HepG2 (cell line): ENCODE measurements at regions not wholly inside any gene's neighbourhood (a gene's known extent, or its start where the extent isn't known, plus 50 kb on each side); places are given as distances from the start of the nearest gene placed in this dataset.

Experiments
- ATAC-seq: fragments of 200-7000 bp; cut with Tn5 transposase; 3 replicates; pipeline ENCODE4 v1.9.1; 2020; ENCODE audit warnings: mild to moderate bottlenecking, moderate library complexity
- BruUV-seq: library from RNA; stranded (reverse); fragments of 400-500 nt; replicated peaks from 2 replicates; lab custom pipeline; 2021; lab: Mats Ljungman, UMichigan
- CTCF ChIA-PET: fragments of 300-600 bp; formaldehyde crosslinking; extraction: SDS; loops from one replicate; lab custom pipeline; 2021; ENCODE audit warnings: low total read pairs, inconsistent platforms, low intra/inter-chr PET ratio; lab: Yijun Ruan, JAX
- POLR2A ChIA-PET: fragments of 350-600 bp; sonication (Branson Sonifier 250); formaldehyde crosslinking; loops from one replicate; lab custom pipeline; 2020; ENCODE audit warnings: antibody characterized with exemption, inconsistent platforms; lab: Yijun Ruan, JAX
- DNase-seq: peaks from one replicate; pipeline ENCODE4 v3.0.0-alpha.2; 2015; ENCODE audit warnings: low spot score
- FAIRE-seq: peaks from 3 replicates; lab custom pipeline; 2011; peaks lifted over from hg19 to GRCh38; lab: Jason Lieb, UNC
- H2AFZ ChIP-seq: one replicate; pipeline ENCODE4 v1.6.1; 2011; ENCODE audit warnings: low read length, inconsistent platforms
- H3K27ac ChIP-seq: fragments of 300-600 bp; 3 replicates; pipeline ENCODE4 v1.8.0; 2011; ENCODE audit warnings: mixed run types, mild to moderate bottlenecking, mixed read lengths, low read length, inconsistent platforms; ENCODE audit not compliant: insufficient read depth; ENCODE audit errors: extremely low read length
- H3K27me3 ChIP-seq, 2 experiments: fragments of 200-600 bp in 1 of 2; 2 replicates in 1 of 2; 3 replicates in 1 of 2; pipeline versions ENCODE4 v1.6.0 to v1.8.0; 2011; ENCODE audit warnings: low read length in 2 of 2, mild to moderate bottlenecking in 2 of 2, moderate library complexity in 2 of 2, inconsistent platforms in 1 of 2; ENCODE audit not compliant: insufficient read depth in 2 of 2, control insufficient read depth in 1 of 2
- H3K36me3 ChIP-seq, 2 experiments: fragments of 200-600 bp in 1 of 2; replicated peaks in 1 of 2; 2 replicates in 1 of 2; 3 replicates in 1 of 2; pipeline versions ENCODE4 v1.5.1 to v1.8.0; 2011; ENCODE audit warnings: low read length in 2 of 2, inconsistent platforms in 1 of 2; ENCODE audit not compliant: insufficient read depth in 2 of 2, control insufficient read depth in 1 of 2
- H3K4me1 ChIP-seq: 2 replicates; pipeline ENCODE4 v1.5.1; 2012; ENCODE audit warnings: low read length, inconsistent platforms; ENCODE audit not compliant: insufficient read depth
- H3K4me2 ChIP-seq: 2 replicates; pipeline ENCODE4 v1.6.0; 2011; ENCODE audit warnings: low read depth, low read length, inconsistent platforms
- H3K4me3 ChIP-seq, 3 experiments: fragments of 200-600 bp in 1 of 3; sonication (generic), shearing (Covaris generic) in 1 of 3; replicated peaks in 1 of 3; 2 replicates each; pipeline ENCODE4 v1.5.1; 2011 to 2016; ENCODE audit warnings: low read length in 3 of 3, inconsistent platforms in 2 of 3, low read depth in 2 of 3, mild to moderate bottlenecking in 2 of 3, control low read depth in 1 of 3, mixed read lengths in 1 of 3; ENCODE audit not compliant: insufficient read depth in 1 of 3
- H3K79me2 ChIP-seq: one replicate; pipeline ENCODE4 v1.6.1; 2011; ENCODE audit warnings: low read length, inconsistent platforms; ENCODE audit not compliant: insufficient read depth
- H3K9ac ChIP-seq: 2 replicates; pipeline ENCODE4 v1.6.0; 2011; ENCODE audit warnings: mild to moderate bottlenecking, low read depth, low read length, inconsistent platforms; ENCODE audit not compliant: insufficient read depth
- H3K9me3 ChIP-seq: 2 replicates; pipeline ENCODE4 v1.5.1; 2012; ENCODE audit warnings: mild to moderate bottlenecking, low read length
- H4K20me1 ChIP-seq: 2 replicates; pipeline ENCODE4 v1.6.0; 2011; ENCODE audit warnings: inconsistent platforms, mild to moderate bottlenecking, low read length, moderate library complexity; ENCODE audit not compliant: insufficient read depth
- RBFOX2 ChIP-seq: fragments of 200-400 bp; formaldehyde crosslinking; IDR thresholded peaks from 2 replicates; pipeline ENCODE4 v1.6.1; 2017; ENCODE audit warnings: low read depth, mild to moderate bottlenecking, low read length
- SRSF4 ChIP-seq: fragments of 200-400 bp; formaldehyde crosslinking; IDR thresholded peaks from one replicate; pipeline ENCODE4 v1.6.1; 2018; ENCODE audit warnings: mild to moderate bottlenecking, low read depth, low read length, moderate library complexity; ENCODE audit not compliant: poor library complexity, severe bottlenecking
- ZBTB26 ChIP-seq: IDR thresholded peaks from 2 replicates; pipeline ENCODE4 v1.6.1; 2016; ENCODE audit warnings: missing compliant biosample characterization, missing genetic modification reagents, borderline replicate concordance
- WGBS: methylation state at CpG from one replicate; pipeline ENCODE4 v1.1.6; 2017; ENCODE audit warnings: low lambda C conversion rate; 5-methylcytosine and 5-hydroxymethylcytosine counted together
- in situ Hi-C: cut with HindIII; loops from 2 replicates; pipeline ENCODE4 v1.10.0; 2017; ENCODE audit warnings: low pct_unique_long_range_greater_than_20kb; ENCODE audit not compliant: extremely low pct_ligation_motif_present
- intact Hi-C: fragments of 100-400 bp; cut with micrococcal nuclease; formaldehyde crosslinking; loops from one replicate; pipeline ENCODE4 v1.10.0; 2022; ENCODE audit not compliant: unreplicated experiment
- TF ChIP-seq, protein P1 (sequence below): sonication (generic); formaldehyde crosslinking; IDR thresholded peaks from 2 replicates; pipeline ENCODE4 v1.4.0; 2020; ENCODE audit warnings: missing genetic modification reagents, borderline replicate concordance

DNA sequence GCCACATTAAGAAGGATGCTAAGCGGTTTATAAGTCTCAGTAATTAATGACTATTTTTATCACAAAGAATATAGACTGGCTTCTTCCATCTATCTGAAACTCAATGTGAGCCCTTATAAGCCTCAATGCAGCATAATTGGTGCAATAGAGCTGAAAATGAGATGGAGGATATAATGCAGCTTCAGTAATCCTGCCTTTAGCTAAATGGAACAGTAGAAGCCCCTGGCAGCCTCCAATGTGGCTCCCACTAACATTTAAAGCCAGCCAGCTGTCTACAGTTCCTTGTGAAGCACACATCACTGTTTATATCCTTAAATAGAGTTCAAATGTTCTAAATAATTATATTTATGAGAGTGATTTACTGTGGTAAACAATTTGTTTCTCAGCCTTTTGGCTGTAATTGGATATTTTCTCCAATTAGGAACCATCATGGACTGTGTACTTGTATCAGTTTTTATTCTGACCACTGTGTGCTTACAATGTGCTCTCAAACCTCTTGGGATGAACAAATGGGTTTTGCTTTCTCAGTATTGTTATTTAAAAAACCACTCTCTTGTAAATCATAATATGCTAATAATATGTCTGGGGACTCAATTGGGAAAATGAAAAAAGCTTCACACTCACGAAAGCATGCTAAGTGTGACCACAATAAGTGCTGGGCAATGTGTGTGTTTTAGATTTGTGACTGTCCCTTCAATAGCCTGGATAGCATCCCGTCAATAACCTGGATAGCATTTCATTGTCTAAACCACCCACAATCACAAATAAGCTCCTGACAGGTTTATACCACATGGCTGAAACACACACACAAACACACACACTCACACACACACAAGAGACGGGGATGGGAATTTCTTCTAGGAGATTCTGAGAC lies 366.6 kb downstream of the GBE1 start:
- Histone ChIP-seq H3K9ac (no peak overlapping the region), H3K9me3 (no peaks in the 10 kb centered on the region), H3K4me2 (no peak overlapping the region), H3K4me1 (no peaks in the 10 kb centered on the region), H3K79me2 (no peaks in the 10 kb centered on the region), H3K4me3 (no peak overlapping the region), H2AFZ (no peak overlapping the region), H3K27ac (no peak overlapping the region), H3K36me3 (no peaks in the 10 kb centered on the region), H3K27me3 (no peaks in the 10 kb centered on the region), H4K20me1 (no peaks in the 10 kb centered on the region)
- POLR2A ChIA-PET: no interaction called here
- no peak for TF ChIP-seq SRSF4
- TF ChIP-seq, protein P1, sequence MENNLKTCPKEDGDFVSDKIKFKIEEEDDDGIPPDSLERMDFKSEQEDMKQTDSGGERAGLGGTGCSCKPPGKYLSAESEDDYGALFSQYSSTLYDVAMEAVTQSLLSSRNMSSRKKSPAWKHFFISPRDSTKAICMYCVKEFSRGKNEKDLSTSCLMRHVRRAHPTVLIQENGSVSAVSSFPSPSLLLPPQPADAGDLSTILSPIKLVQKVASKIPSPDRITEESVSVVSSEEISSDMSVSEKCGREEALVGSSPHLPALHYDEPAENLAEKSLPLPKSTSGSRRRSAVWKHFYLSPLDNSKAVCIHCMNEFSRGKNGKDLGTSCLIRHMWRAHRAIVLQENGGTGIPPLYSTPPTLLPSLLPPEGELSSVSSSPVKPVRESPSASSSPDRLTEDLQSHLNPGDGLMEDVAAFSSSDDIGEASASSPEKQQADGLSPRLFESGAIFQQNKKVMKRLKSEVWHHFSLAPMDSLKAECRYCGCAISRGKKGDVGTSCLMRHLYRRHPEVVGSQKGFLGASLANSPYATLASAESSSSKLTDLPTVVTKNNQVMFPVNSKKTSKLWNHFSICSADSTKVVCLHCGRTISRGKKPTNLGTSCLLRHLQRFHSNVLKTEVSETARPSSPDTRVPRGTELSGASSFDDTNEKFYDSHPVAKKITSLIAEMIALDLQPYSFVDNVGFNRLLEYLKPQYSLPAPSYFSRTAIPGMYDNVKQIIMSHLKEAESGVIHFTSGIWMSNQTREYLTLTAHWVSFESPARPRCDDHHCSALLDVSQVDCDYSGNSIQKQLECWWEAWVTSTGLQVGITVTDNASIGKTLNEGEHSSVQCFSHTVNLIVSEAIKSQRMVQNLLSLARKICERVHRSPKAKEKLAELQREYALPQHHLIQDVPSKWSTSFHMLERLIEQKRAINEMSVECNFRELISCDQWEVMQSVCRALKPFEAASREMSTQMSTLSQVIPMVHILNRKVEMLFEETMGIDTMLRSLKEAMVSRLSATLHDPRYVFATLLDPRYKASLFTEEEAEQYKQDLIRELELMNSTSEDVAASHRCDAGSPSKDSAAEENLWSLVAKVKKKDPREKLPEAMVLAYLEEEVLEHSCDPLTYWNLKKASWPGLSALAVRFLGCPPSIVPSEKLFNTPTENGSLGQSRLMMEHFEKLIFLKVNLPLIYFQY (CRISPR knock-in tag): no peak
- TF ChIP-seq ZBTB26 (CRISPR knock-in tag): no peak
- no peak for TF ChIP-seq RBFOX2
- DNase-seq (no peak), ATAC-seq (no peak), FAIRE-seq (no peak)
- intact Hi-C loops (no loop called here), in situ Hi-C loops (no loop called here)
- 12% methylated on average over 4 of the region's 4 CpGs for WGBS
- CTCF ChIA-PET: no interaction called here
- no TSS peak for BruUV-seq
